H1 (cell line): ENCODE measurements at regions not wholly inside any gene's neighbourhood (a gene's known extent, or its start where the extent isn't known, plus 50 kb on each side); places are given as distances from the start of the nearest gene placed in this dataset.

ENCODE experiments used
- RFX5 ChIP-seq: IDR thresholded peaks from 2 replicates; pipeline ENCODE4 v1.6.1; 2011; ENCODE audit warnings: low read depth, low read length, improper control_type of control experiment, borderline replicate concordance
- ZNF274 ChIP-seq: IDR thresholded peaks from 2 replicates; pipeline ENCODE4 v1.7.0; 2012; ENCODE audit warnings: low read length, borderline replicate concordance; ENCODE audit errors: extremely low read depth

- TF ChIP-seq ZNF274 = no peak
- TF ChIP-seq RFX5 = no peak
Measured at GRCh38 chr14:86414146-86414545, 884.2 kb downstream of the FLRT2 start (continued).
